ENCODE measurements at regions not wholly inside any gene's neighbourhood (a gene's known extent, or its start where the extent isn't known, plus 50 kb on each side); places are given as distances from the start of the nearest gene placed in this dataset.

DNA sequence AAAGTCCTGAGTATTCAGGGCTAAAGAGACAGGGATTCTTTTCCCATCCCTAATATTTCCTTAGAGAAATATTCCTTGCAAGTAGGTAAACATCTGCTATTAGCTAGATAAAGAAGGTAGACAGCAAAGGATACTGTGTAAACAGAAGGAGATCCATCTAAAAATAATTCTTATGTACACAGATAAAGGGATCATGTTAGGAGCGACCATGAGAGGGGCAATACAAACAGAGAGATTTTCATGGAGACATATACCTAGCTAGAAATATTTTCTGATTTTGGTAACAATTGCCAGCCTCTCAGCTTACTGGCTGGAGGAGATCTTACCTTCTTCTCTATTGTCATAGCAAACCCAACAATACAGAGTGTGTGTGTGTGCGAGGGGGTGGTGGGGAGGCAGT, 184.6 kb upstream of the DMAC1 start:
- Histone ChIP-seq H3K36me3 (ENCODE audit: control insufficient read depth, insufficient read depth, low read length) (no peaks in the 10 kb centered on the region), H3K9ac (ENCODE audit: insufficient read depth, low read length) (no peak overlapping the region), H3K9me3 (ENCODE audit: control insufficient read depth, insufficient read depth, low read depth, low read length) (no peaks in the 10 kb centered on the region), H3K4me2 (ENCODE audit: extremely low read depth, insufficient read depth, low read length) (no peak overlapping the region), H3K27me3 (ENCODE audit: control insufficient read depth, insufficient read depth, low read length) (no peaks in the 10 kb centered on the region), H3K27ac (ENCODE audit: insufficient read depth, low read length) (no peak overlapping the region), H2AFZ (ENCODE audit: low read length) (no peak overlapping the region), H4K20me1 (ENCODE audit: control insufficient read depth, extremely low read depth, insufficient read depth, low read length) (no peaks in the 10 kb centered on the region), H3K4me3 (replicated peaks in 1 of 4; ENCODE audit: control extremely low read depth in 1 of 4, insufficient read depth in 1 of 4, low read depth in 3 of 4, low read length in 4 of 4) (no peak overlapping the region), H3K4me1 (ENCODE audit: control insufficient read depth, extremely low read depth, insufficient read depth, low read length) (no peaks in the 10 kb centered on the region), H3K79me2 (ENCODE audit: control insufficient read depth, insufficient read depth, low read length) (no peaks in the 10 kb centered on the region)
- no peak for DNase-seq (ENCODE audit: low read depth in 2 of 2)
- TF ChIP-seq EZH2 (IDR thresholded peaks at IDR 0.05; ENCODE audit: low read length, missing control alignments): no peak
- TF ChIP-seq, protein P1, sequence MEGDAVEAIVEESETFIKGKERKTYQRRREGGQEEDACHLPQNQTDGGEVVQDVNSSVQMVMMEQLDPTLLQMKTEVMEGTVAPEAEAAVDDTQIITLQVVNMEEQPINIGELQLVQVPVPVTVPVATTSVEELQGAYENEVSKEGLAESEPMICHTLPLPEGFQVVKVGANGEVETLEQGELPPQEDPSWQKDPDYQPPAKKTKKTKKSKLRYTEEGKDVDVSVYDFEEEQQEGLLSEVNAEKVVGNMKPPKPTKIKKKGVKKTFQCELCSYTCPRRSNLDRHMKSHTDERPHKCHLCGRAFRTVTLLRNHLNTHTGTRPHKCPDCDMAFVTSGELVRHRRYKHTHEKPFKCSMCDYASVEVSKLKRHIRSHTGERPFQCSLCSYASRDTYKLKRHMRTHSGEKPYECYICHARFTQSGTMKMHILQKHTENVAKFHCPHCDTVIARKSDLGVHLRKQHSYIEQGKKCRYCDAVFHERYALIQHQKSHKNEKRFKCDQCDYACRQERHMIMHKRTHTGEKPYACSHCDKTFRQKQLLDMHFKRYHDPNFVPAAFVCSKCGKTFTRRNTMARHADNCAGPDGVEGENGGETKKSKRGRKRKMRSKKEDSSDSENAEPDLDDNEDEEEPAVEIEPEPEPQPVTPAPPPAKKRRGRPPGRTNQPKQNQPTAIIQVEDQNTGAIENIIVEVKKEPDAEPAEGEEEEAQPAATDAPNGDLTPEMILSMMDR (conservative IDR thresholded peaks at IDR 0.05 in 1 of 2, IDR thresholded peaks at IDR 0.05 in 1 of 2; ENCODE audit: low read depth in 1 of 2, low read length in 2 of 2): no peak

DNA sequence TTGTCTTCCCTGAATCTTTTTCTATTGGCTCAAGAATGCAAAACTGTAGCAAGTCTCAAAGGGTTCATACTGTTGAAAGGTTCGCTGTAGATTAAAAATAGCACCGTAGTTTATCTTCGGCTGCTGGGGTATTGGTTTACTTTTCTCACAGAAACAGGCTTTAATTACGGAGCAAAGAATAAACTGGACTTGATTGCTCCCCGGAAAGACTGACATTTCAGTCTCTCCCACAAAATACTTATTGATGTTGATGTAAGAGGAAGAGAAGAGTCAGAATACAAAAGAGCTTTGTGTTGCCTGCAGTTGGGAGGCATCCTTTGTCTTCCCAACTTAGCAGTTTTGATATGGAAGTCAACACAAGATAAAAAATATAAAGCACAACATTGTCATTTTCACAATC, 183.9 kb upstream of the DMAC1 start:
- Histone ChIP-seq H3K27me3 (ENCODE audit: control insufficient read depth, insufficient read depth, low read length) (no peaks in the 10 kb centered on the region), H3K79me2 (ENCODE audit: control insufficient read depth, insufficient read depth, low read length) (no peaks in the 10 kb centered on the region), H4K20me1 (ENCODE audit: control insufficient read depth, extremely low read depth, insufficient read depth, low read length) (no peaks in the 10 kb centered on the region), H3K27ac (ENCODE audit: insufficient read depth, low read length) (no peak overlapping the region), H3K36me3 (ENCODE audit: control insufficient read depth, insufficient read depth, low read length) (no peaks in the 10 kb centered on the region), H3K4me1 (ENCODE audit: control insufficient read depth, extremely low read depth, insufficient read depth, low read length) (no peaks in the 10 kb centered on the region), H2AFZ (ENCODE audit: low read length) (no peak overlapping the region), H3K9ac (ENCODE audit: insufficient read depth, low read length) (no peak overlapping the region), H3K4me3 (replicated peaks in 1 of 4; ENCODE audit: control extremely low read depth in 1 of 4, insufficient read depth in 1 of 4, low read depth in 3 of 4, low read length in 4 of 4) (no peak overlapping the region), H3K4me2 (ENCODE audit: extremely low read depth, insufficient read depth, low read length) (no peak overlapping the region), H3K9me3 (ENCODE audit: control insufficient read depth, insufficient read depth, low read depth, low read length) (no peaks in the 10 kb centered on the region)
- no peak for TF ChIP-seq EZH2 (IDR thresholded peaks at IDR 0.05; ENCODE audit: low read length, missing control alignments)
- TF ChIP-seq, protein P1 (conservative IDR thresholded peaks at IDR 0.05 in 1 of 2, IDR thresholded peaks at IDR 0.05 in 1 of 2; ENCODE audit: low read depth in 1 of 2, low read length in 2 of 2): no peak
- no peak for DNase-seq (ENCODE audit: low read depth in 2 of 2)

DNA sequence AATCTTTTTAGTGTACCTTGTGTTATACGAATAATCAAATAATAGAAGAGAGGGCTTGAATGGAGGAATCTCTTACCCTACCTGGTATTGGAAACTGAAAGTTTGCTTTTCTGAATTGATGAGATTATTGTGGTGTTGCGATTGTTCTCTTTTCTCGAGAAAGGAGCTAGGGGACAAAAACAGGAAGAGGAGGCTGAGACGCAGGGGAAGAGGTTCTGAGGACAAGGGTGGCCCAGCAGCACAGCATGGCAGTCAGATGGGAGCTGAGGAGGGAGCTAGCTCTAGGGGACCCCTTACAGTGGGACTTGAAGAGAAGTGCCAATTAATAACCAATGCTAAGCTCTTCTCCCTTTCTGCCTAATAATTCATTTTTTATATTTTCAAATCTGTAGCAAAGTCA, 183.3 kb upstream of the DMAC1 start:
- no peak for DNase-seq (ENCODE audit: low read depth in 2 of 2)
- Histone ChIP-seq H3K4me1 (ENCODE audit: control insufficient read depth, extremely low read depth, insufficient read depth, low read length) (no peaks in the 10 kb centered on the region), H2AFZ (ENCODE audit: low read length) (no peak overlapping the region), H3K36me3 (ENCODE audit: control insufficient read depth, insufficient read depth, low read length) (no peaks in the 10 kb centered on the region), H3K27me3 (ENCODE audit: control insufficient read depth, insufficient read depth, low read length) (no peaks in the 10 kb centered on the region), H3K79me2 (ENCODE audit: control insufficient read depth, insufficient read depth, low read length) (no peaks in the 10 kb centered on the region), H3K4me2 (ENCODE audit: extremely low read depth, insufficient read depth, low read length) (no peak overlapping the region), H3K4me3 (replicated peaks in 1 of 4; ENCODE audit: control extremely low read depth in 1 of 4, insufficient read depth in 1 of 4, low read depth in 3 of 4, low read length in 4 of 4) (no peak overlapping the region), H3K9me3 (ENCODE audit: control insufficient read depth, insufficient read depth, low read depth, low read length) (no peaks in the 10 kb centered on the region), H3K9ac (ENCODE audit: insufficient read depth, low read length) (no peak overlapping the region), H3K27ac (ENCODE audit: insufficient read depth, low read length) (no peak overlapping the region), H4K20me1 (ENCODE audit: control insufficient read depth, extremely low read depth, insufficient read depth, low read length) (no peaks in the 10 kb centered on the region)
- no peak for TF ChIP-seq EZH2 (IDR thresholded peaks at IDR 0.05; ENCODE audit: low read length, missing control alignments)
- TF ChIP-seq, protein P1 (conservative IDR thresholded peaks at IDR 0.05 in 1 of 2, IDR thresholded peaks at IDR 0.05 in 1 of 2; ENCODE audit: low read depth in 1 of 2, low read length in 2 of 2): no peak
